TTC549 (cell line): ENCODE measurements at regions not wholly inside any gene's neighbourhood (a gene's known extent, or its start where the extent isn't known, plus 50 kb on each side); places are given as distances from the start of the nearest gene placed in this dataset.

Source experiments
- FAIRE-seq: peaks from 2 replicates; lab custom pipeline; 2012; peaks lifted over from hg19 to GRCh38; lab: Jason Lieb, UNC

GRCh38 chr7:145644426-145645134, 472.0 kb upstream of the CNTNAP2 start:
- no peak for FAIRE-seq

GRCh38 chr7:145643981-145644380, 472.6 kb upstream of the CNTNAP2 start:
- no peak for FAIRE-seq

GRCh38 chr7:145633513-145633912, 483.1 kb upstream of the CNTNAP2 start:
- no peak for FAIRE-seq

- no peak for FAIRE-seq
Observed at GRCh38 chr7:145624618-145625017, 492.0 kb upstream of the CNTNAP2 start.

GRCh38 chr7:145605963-145606362, 510.6 kb upstream of the CNTNAP2 start:
- FAIRE-seq = no peak

- FAIRE-seq = no peak
Observed at GRCh38 chr7:145599376-145599775, 517.2 kb upstream of the CNTNAP2 start.

GRCh38 chr7:145584401-145584800, 532.2 kb upstream of the CNTNAP2 start:
- FAIRE-seq = no peak

- FAIRE-seq = no peak
Observed at GRCh38 chr7:145582742-145583303, 533.8 kb upstream of the CNTNAP2 start.

- FAIRE-seq = no peak
Observed at GRCh38 chr7:145557805-145558204, 558.8 kb upstream of the CNTNAP2 start.

GRCh38 chr7:145543242-145543641, 573.4 kb upstream of the CNTNAP2 start:
- FAIRE-seq = no peak

GRCh38 chr7:145539910-145540309, 576.7 kb upstream of the CNTNAP2 start:
- FAIRE-seq = no peak

GRCh38 chr7:145534301-145534700, 582.3 kb upstream of the CNTNAP2 start:
- no peak for FAIRE-seq

GRCh38 chr7:145520284-145520683, 596.3 kb upstream of the CNTNAP2 start:
- no peak for FAIRE-seq

- FAIRE-seq = no peak
Observed at GRCh38 chr7:145511004-145511403, 605.6 kb upstream of the CNTNAP2 start.

GRCh38 chr7:145497911-145498525, 618.6 kb upstream of the CNTNAP2 start:
- FAIRE-seq = no peak

GRCh38 chr7:145490356-145490755, 626.2 kb upstream of the CNTNAP2 start:
- FAIRE-seq = no peak

GRCh38 chr7:145489609-145490008, 627.0 kb upstream of the CNTNAP2 start:
- FAIRE-seq = no peak

GRCh38 chr7:145488816-145489215, 627.8 kb upstream of the CNTNAP2 start:
- FAIRE-seq = no peak

- FAIRE-seq = no peak
Observed at GRCh38 chr7:145481985-145482384, 634.6 kb upstream of the CNTNAP2 start.

- FAIRE-seq = no peak
Observed at GRCh38 chr7:145478541-145478940, 638.1 kb upstream of the CNTNAP2 start.

GRCh38 chr7:145474009-145474686, 638.3 kb upstream of the TPK1 start:
- no peak for FAIRE-seq

GRCh38 chr7:145471883-145472282, 636.0 kb upstream of the TPK1 start:
- FAIRE-seq = no peak

GRCh38 chr7:145464287-145464686, 628.4 kb upstream of the TPK1 start:
- FAIRE-seq = peak; percentile 91
